ENCODE measurements at regions not wholly inside any gene's neighbourhood (a gene's known extent, or its start where the extent isn't known, plus 50 kb on each side); places are given as distances from the start of the nearest gene placed in this dataset.

DNA sequence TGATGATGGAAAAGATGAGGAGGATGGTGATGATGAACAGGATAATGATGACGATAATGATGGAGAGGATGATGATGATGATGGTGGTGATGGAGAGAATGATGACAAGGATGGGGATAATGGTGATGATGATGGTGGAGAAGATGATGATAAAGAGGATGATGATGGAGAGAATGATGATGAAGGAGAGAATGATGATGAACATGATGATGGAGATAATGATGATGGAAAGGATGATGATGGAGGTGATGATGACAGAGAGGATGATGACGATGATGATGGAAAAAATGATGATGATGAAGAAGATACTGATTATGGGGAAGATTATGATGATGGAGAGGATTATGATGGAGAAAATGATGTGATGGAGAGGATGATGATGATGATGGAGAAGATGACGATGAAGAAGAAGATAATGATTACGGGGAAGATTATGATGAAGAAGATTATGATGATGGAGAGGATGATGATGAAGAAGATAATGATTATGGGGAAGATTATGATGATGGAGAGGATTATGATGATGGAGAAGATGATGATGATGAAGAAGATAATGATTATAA, 204.1 kb downstream of the MATN1 start:
- TF ChIP-seq, protein P1, sequence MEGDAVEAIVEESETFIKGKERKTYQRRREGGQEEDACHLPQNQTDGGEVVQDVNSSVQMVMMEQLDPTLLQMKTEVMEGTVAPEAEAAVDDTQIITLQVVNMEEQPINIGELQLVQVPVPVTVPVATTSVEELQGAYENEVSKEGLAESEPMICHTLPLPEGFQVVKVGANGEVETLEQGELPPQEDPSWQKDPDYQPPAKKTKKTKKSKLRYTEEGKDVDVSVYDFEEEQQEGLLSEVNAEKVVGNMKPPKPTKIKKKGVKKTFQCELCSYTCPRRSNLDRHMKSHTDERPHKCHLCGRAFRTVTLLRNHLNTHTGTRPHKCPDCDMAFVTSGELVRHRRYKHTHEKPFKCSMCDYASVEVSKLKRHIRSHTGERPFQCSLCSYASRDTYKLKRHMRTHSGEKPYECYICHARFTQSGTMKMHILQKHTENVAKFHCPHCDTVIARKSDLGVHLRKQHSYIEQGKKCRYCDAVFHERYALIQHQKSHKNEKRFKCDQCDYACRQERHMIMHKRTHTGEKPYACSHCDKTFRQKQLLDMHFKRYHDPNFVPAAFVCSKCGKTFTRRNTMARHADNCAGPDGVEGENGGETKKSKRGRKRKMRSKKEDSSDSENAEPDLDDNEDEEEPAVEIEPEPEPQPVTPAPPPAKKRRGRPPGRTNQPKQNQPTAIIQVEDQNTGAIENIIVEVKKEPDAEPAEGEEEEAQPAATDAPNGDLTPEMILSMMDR (IDR thresholded peaks at IDR 0.05) = no peak
- no peak for TF ChIP-seq POLR2A (IDR thresholded peaks at IDR 0.05)

Measured in upper lobe of left lung (tissue), 4 donors.